Lung (tissue), 11 donors: ENCODE measurements at regions not wholly inside any gene's neighbourhood (a gene's known extent, or its start where the extent isn't known, plus 50 kb on each side); places are given as distances from the start of the nearest gene placed in this dataset.
"Not testable (repeated sequence)": the region's sequence is repeated elsewhere in the genome, so short reads cannot be mapped to it uniquely, and the experiment has no call there.

ENCODE experiments used
- ATAC-seq: fragments of 200-7000 bp; cut with Tn5 transposase; one replicate; pipeline ENCODE4 v1.9.1; 2020; ENCODE audit warnings: moderate number of reproducible peaks; ENCODE audit not compliant: insufficient read depth, low FRiP score
- DNase-seq, 3 donors: peaks; one replicate each; pipeline ENCODE4 v3.0.0-alpha.2; 2013 to 2017
- H3K27ac ChIP-seq, 2 donors: one replicate each; pipeline ENCODE4 v1.5.1; 2013; ENCODE audit warnings: mild to moderate bottlenecking in 2 of 2, moderate library complexity in 2 of 2, control low read depth in 1 of 2, inconsistent platforms in 1 of 2, low read depth in 1 of 2, low read length in 1 of 2
- H3K27me3 ChIP-seq, 3 donors: one replicate each; pipeline ENCODE4 v1.5.1; 2013; ENCODE audit warnings: low read length in 2 of 3; ENCODE audit not compliant: control insufficient read depth in 3 of 3, insufficient read depth in 3 of 3
- H3K36me3 ChIP-seq, 4 donors: one replicate each; pipeline ENCODE4 v1.5.1; 2013; ENCODE audit warnings: low read length in 4 of 4, mild to moderate bottlenecking in 1 of 4, moderate library complexity in 1 of 4; ENCODE audit not compliant: control insufficient read depth in 4 of 4, insufficient read depth in 4 of 4
- H3K4me1 ChIP-seq, 5 donors: one replicate each; pipeline ENCODE4 v1.5.1; 2013; ENCODE audit warnings: low read length in 5 of 5, mild to moderate bottlenecking in 2 of 5, moderate library complexity in 1 of 5; ENCODE audit not compliant: control insufficient read depth in 5 of 5, insufficient read depth in 5 of 5
- H3K4me3 ChIP-seq: one replicate; pipeline ENCODE4 v1.5.1; 2013; ENCODE audit warnings: mild to moderate bottlenecking, control low read depth, moderate library complexity
- H3K9ac ChIP-seq, 2 donors: one replicate each; pipeline ENCODE4 v1.5.1; 2013; ENCODE audit warnings: low read length in 2 of 2, control low read depth in 1 of 2; ENCODE audit not compliant: insufficient read depth in 1 of 2
- H3K9me3 ChIP-seq, 4 donors: one replicate each; pipeline ENCODE4 v1.5.1; 2013; ENCODE audit warnings: low read length in 3 of 4, mild to moderate bottlenecking in 1 of 4, moderate library complexity in 1 of 4; ENCODE audit not compliant: control insufficient read depth in 4 of 4, insufficient read depth in 3 of 4
- CTCF ChIP-seq: IDR thresholded peaks from 2 replicates; pipeline ENCODE4 v1.5.1; 2012; ENCODE audit warnings: mild to moderate bottlenecking; ENCODE audit errors: control extremely low read depth, extremely low read depth
- WGBS, 2 donors: extraction: QIAGEN DNeasy Blood & Tissue Kit; methylation state at CpG; one replicate each; pipeline ENCODE4 v1.1.7; 2013; 5-methylcytosine and 5-hydroxymethylcytosine counted together
- donor health status: control.
- donor health status: control.
- donor health status: Bipolar disorder and iron deficiency.
- donor health status: healthy.
- donor health status: DM: yes; HTN: yes; CAD: no.

DNA sequence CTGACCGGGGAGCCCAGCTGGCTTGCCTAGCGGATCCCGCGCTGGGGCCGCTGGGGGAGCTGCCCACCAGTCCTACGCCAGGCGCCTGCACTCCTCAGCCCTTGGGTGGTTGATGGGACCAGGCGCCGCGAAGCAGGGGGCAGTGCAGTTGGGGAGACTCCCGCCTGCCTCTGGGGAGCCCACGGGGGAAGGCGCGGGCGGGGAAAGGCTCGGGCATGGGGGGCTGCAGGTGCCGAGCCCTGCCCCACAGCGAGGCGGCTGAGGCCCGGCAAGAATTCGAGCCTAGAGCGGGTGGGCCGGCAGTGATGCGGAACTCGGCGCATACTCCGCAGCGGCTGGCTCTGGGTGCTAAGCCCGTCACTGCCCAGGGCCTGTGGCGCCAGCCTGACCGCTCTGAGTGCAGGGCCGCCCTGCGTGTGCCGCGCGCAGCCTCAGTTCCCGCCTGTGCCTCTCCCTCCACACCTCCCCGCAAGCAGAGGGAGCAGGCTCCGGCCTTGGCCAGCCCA, 249.1 kb upstream of the TEKT4 start:
- Histone ChIP-seq H3K36me3 (no peaks in the 10 kb centered on the region), H3K4me1 (no peaks in the 10 kb centered on the region), H3K27ac (no peak overlapping the region), H3K9ac (no peak overlapping the region), H3K4me3 (no peak overlapping the region), H3K9me3 (peaks cover 0 to 6% (median 0%) of the 10 kb centered on the region in 4 donors), H3K27me3 (no peaks in the 10 kb centered on the region)
- TF ChIP-seq CTCF, result no peak
- DNase-seq, result no peak
- 64 to 66% methylated on average over 37 to 39 of the region's 39 CpGs for WGBS, 2 donors
- no peak for ATAC-seq

DNA sequence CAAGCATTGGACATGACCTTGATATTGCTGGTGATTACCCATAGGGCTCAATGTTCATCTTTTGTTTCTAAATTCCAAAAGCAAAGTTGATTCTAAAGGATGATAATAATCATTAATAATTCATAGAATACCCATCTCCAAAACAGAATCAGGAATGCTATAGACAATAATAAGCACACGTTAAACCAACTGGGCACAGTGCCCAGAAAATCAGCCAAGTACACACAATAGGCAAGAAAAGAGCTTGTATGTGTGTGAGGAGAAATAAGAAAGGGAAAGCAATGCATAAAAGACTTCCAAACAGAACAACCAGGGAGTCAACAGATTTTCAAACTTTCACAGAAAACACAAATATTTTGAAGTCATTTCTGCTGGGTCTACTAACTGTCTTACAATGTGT, 242.3 kb upstream of the TEKT4 start:
- not testable (repeated sequence) for H3K27me3 ChIP-seq, ATAC-seq, H3K27ac ChIP-seq, DNase-seq, H3K9ac ChIP-seq, H3K36me3 ChIP-seq, H3K9me3 ChIP-seq, H3K4me3 ChIP-seq, H3K4me1 ChIP-seq
- WGBS, 2 donors, result 24 to 36% methylated on average over 1 of the region's 1 CpG

DNA sequence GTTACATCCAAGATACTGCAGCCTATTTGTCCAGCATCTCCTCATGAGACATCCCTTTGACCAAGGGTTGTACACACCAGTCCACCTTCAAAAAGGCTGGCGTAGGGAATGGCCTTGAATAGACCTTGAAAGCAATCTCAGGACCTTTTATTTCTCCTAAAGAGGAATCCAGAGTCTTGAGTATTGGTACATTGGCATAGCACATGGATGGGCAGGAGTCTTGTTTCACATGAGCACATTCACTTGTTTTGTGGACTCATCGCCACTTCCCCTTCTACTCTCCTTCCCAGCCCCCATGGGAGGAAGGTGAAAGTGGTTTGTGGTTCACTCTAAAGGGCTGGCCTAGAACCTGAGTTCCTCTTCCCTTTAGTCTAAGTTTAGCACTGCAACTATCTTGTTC, 229.8 kb upstream of the TEKT4 start:
- H3K27me3 ChIP-seq, H3K9me3 ChIP-seq, H3K9ac ChIP-seq, H3K36me3 ChIP-seq, H3K4me1 ChIP-seq, ATAC-seq, H3K4me3 ChIP-seq, H3K27ac ChIP-seq, DNase-seq: not testable (repeated sequence)
- 65 to 72% methylated on average over 2 of the region's 2 CpGs for whole genome bisulfite sequencing, 2 donors

GRCh38 chr2:94652131-94652530, 219.1 kb upstream of the TEKT4 start:
- not testable (repeated sequence) for H3K27me3 ChIP-seq, H3K36me3 ChIP-seq, H3K4me3 ChIP-seq, H3K9me3 ChIP-seq, ATAC-seq, H3K4me1 ChIP-seq, H3K9ac ChIP-seq, H3K27ac ChIP-seq, DNase-seq
- WGBS, 2 donors, result 74 to 81% methylated on average over 5 of the region's 5 CpGs

DNA sequence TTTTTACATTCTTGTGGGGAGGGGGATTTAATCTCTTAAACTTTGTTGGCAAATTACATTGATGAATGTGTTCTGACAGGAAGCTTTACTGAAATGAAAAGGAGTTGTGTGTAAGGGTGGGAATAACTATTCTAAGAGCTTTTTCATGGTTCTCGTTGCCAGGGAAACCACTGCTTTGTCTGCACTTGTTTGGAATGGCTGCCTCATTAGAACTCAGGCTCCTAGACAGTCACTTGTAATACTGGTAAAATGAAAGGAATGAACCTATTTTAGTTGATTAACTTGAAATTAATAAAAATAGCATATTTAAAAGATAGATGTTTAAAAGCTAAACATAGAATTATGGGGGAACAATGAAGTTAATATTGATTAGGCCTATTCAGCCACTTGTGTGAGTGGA, 201.4 kb upstream of the TEKT4 start:
- H3K27me3 ChIP-seq, ATAC-seq, H3K27ac ChIP-seq, DNase-seq, H3K4me1 ChIP-seq, H3K9me3 ChIP-seq, H3K4me3 ChIP-seq, H3K36me3 ChIP-seq, H3K9ac ChIP-seq: not testable (repeated sequence)
- 64 to 67% methylated on average over 1 of the region's 1 CpG for WGBS, 2 donors

GRCh38 chr2:94694236-94694635, 177.0 kb upstream of the TEKT4 start:
- not testable (repeated sequence) for H3K9me3 ChIP-seq, DNase-seq, H3K27me3 ChIP-seq, H3K4me1 ChIP-seq, H3K36me3 ChIP-seq, H3K27ac ChIP-seq, H3K4me3 ChIP-seq, H3K9ac ChIP-seq, ATAC-seq
- WGBS, 2 donors, result 89 to 91% methylated on average over 3 of the region's 3 CpGs

DNA sequence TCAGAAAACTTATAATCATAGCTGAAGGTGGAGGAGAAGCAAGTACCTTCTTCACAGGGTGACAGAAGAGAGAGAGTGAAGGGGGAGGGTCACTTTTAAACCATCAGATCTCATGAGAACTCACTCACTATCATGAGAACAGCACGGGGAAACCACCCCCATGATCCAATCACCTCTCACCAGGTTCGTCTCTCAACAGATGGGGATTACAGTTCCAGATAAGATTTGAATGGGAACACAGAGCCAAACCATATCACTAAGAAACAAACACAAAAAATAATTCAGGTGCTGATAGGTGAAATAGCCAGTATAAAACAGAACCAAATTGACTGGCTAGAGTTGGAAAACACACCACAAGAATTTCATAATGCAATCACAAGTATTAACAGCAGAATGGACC, 162.2 kb upstream of the TEKT4 start:
- not testable (repeated sequence) for H3K27me3 ChIP-seq, H3K4me1 ChIP-seq, H3K27ac ChIP-seq, DNase-seq, H3K9me3 ChIP-seq, H3K36me3 ChIP-seq, H3K9ac ChIP-seq, H3K4me3 ChIP-seq, ATAC-seq
- WGBS, 2 donors, result 30 to 54% methylated on average over 2 of the region's 2 CpGs
